Ascending aorta (tissue), 2 donors: ENCODE measurements at regions not wholly inside any gene's neighbourhood (a gene's known extent, or its start where the extent isn't known, plus 50 kb on each side); places are given as distances from the start of the nearest gene placed in this dataset.
"Not testable (repeated sequence)": the region's sequence is repeated elsewhere in the genome, so short reads cannot be mapped to it uniquely, and the experiment has no call there.

Experiments
- DNase-seq, 2 donors: peaks; one replicate each; pipeline ENCODE4 v3.0.0-alpha.2; 2019; ENCODE audit warnings: low spot score in 2 of 2
- H3K27ac ChIP-seq, 2 donors: fragments of 200-600 bp; sonication (generic); one replicate each; pipeline ENCODE4 v1.5.1; 2016 to 2017; ENCODE audit warnings: mild to moderate bottlenecking in 1 of 2
- H3K27me3 ChIP-seq: fragments of 200-600 bp; sonication (generic); one replicate; pipeline ENCODE4 v1.5.1; 2017
- H3K36me3 ChIP-seq, 2 donors: fragments of 200-600 bp; sonication (generic); one replicate each; pipeline ENCODE4 v1.5.1; 2016
- H3K4me1 ChIP-seq, 2 donors: fragments of 200-600 bp; sonication (generic); one replicate each; pipeline ENCODE4 v1.5.1; 2016 to 2017; ENCODE audit warnings: mild to moderate bottlenecking in 1 of 2
- H3K4me3 ChIP-seq, 2 donors: fragments of 200-600 bp; sonication (generic); one replicate each; pipeline ENCODE4 v1.5.1; 2016 to 2017; ENCODE audit warnings: mild to moderate bottlenecking in 1 of 2
- H3K9me3 ChIP-seq, 2 donors: fragments of 200-600 bp; sonication (generic); one replicate each; pipeline ENCODE4 v1.5.1; 2016
- intact Hi-C: fragments of 100-400 bp; cut with DNase I; formaldehyde crosslinking; loops from one replicate; pipeline ENCODE4 v1.15.1; 2023
- TF ChIP-seq, protein P1 (sequence below), 3 experiments: fragments of 200-600 bp in 2 of 3; fragments of 450-650 bp in 1 of 3; sonication (generic) in 2 of 3; IDR thresholded peaks; one replicate each; pipeline ENCODE4 v1.5.1; 2016 to 2019; ENCODE audit warnings: antibody characterized with exemption in 3 of 3, mild to moderate bottlenecking in 1 of 3, moderate library complexity in 1 of 3

DNA sequence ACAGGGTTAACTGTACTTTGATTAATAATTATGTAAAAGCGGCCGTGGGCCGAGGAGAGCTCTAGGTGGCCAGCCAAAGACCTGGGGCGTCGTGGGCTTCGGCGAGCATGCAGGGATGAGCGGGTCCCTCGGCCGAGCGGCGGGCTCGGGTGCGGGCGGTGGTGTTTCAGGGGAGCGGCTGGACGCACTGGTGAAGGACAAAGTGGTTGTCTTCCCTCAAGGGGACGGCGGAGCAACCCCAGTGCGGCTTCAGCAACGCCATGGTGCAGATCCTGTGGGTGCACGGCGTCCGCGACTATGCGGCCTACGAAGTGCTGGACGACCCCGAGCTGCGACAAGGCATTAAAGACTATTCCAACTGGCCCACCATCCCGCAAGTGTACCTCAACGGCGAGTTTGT, 103.0 kb upstream of the C1GALT1C1 start:
- intact Hi-C loops = no loop called here
- Histone ChIP-seq H3K27me3 (no peaks in the 10 kb centered on the region), H3K27ac (no peak overlapping the region), H3K36me3 (no peaks in the 10 kb centered on the region), H3K4me3 (no peak overlapping the region), H3K9me3 (no peaks in the 10 kb centered on the region), H3K4me1 (no peaks in the 10 kb centered on the region)
- TF ChIP-seq, protein P1, sequence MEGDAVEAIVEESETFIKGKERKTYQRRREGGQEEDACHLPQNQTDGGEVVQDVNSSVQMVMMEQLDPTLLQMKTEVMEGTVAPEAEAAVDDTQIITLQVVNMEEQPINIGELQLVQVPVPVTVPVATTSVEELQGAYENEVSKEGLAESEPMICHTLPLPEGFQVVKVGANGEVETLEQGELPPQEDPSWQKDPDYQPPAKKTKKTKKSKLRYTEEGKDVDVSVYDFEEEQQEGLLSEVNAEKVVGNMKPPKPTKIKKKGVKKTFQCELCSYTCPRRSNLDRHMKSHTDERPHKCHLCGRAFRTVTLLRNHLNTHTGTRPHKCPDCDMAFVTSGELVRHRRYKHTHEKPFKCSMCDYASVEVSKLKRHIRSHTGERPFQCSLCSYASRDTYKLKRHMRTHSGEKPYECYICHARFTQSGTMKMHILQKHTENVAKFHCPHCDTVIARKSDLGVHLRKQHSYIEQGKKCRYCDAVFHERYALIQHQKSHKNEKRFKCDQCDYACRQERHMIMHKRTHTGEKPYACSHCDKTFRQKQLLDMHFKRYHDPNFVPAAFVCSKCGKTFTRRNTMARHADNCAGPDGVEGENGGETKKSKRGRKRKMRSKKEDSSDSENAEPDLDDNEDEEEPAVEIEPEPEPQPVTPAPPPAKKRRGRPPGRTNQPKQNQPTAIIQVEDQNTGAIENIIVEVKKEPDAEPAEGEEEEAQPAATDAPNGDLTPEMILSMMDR (IDR thresholded peaks at IDR 0.05) = no peak
- DNase-seq = no peak

DNA sequence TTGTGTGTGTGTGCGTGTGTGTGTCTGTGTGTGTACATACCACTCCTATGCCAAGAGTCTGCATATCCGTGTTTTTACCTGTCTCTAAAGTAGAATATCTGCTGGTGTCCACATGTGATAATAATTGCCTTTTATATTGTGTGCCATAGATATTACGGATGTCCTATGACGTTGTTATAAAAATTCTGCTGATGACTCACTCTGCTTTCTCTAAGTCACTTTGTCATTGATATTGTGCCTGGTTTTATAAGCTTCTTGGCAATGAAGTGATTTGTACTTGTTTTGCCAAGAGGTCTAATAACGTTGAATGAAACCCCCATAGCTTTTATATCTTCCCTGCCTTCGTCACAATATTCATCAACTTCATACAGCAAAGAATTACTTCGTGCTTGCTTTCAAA, 102.6 kb upstream of the C1GALT1C1 start:
- H3K36me3 ChIP-seq = no peaks in the 10 kb centered on the region
- no peak overlapping the region for H3K4me3 ChIP-seq
- no peak for DNase-seq
- intact Hi-C loops = no loop called here
- no peaks in the 10 kb centered on the region for H3K4me1 ChIP-seq
- TF ChIP-seq, protein P1 (IDR thresholded peaks at IDR 0.05) = no peak
- no peaks in the 10 kb centered on the region for H3K9me3 ChIP-seq
- H3K27me3 ChIP-seq = no peaks in the 10 kb centered on the region
- no peak overlapping the region for H3K27ac ChIP-seq

DNA sequence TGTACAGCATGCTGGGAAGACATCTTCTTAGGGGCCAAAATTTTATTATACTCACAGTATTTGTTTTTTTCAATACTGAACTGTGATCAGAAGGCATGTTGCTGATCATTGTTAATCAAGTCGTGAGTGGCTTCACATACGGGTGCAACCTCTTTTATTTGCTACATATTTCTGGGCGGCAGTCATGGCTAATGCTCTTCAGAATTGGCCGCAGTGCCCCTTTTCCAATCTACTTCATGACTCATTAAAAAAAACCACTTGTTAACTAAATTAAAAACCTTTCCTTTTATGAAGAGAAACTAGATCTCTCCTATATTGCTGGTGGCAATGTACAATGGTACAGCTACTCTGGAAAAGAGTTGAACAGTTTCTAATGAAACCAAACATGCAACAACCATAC, 101.5 kb upstream of the C1GALT1C1 start:
- intact Hi-C loops = no loop called here
- no peak overlapping the region for H3K27ac ChIP-seq

DNA sequence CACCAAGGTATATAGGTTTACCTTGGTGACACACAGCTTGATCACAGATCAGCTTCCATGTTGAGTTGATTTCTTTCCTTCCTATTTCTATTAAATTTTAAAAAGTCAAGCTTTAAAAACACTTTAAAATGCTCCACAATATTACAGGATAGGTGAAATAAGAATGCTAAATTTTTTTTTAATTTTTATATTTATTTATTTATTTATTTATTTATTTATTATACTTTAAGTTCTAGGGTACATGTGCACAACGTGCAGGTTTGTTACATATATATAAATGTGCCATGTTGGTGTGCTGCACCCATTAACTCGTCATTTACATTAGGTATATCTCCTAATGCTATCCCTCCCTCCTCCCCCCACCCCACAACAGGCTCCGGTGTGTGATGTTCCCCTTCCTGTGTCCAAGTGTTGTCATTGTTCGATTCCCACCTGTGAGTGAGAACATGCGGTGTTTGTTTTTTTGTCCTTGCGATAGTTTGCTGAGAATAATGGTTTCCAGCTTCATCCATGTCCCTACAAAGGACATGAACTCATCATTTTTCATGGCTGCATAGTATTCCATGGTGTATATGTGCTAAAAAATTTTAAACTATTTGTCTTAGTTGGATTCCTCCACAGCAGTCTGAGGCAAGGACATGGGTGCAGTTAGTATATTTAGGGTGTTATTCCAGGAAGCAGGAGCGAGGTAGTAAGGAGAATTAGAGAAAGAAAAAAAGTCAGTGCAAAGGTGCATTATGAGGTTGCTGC, 99.8 kb upstream of the C1GALT1C1 start:
- H3K9me3 ChIP-seq, H3K27ac ChIP-seq, H3K27me3 ChIP-seq, H3K4me3 ChIP-seq, DNase-seq, intact Hi-C loops, H3K36me3 ChIP-seq, H3K4me1 ChIP-seq: not testable (repeated sequence)

More for the DNA sequence above, 101.5 kb upstream of the C1GALT1C1 start:
- Histone ChIP-seq H3K4me1 (no peaks in the 10 kb centered on the region), H3K4me3 (no peak overlapping the region), H3K9me3 (no peaks in the 10 kb centered on the region), H3K36me3 (no peaks in the 10 kb centered on the region), H3K27me3 (no peaks in the 10 kb centered on the region)
- TF ChIP-seq, protein P1 (IDR thresholded peaks at IDR 0.05) = no peak
- no peak for DNase-seq

DNA sequence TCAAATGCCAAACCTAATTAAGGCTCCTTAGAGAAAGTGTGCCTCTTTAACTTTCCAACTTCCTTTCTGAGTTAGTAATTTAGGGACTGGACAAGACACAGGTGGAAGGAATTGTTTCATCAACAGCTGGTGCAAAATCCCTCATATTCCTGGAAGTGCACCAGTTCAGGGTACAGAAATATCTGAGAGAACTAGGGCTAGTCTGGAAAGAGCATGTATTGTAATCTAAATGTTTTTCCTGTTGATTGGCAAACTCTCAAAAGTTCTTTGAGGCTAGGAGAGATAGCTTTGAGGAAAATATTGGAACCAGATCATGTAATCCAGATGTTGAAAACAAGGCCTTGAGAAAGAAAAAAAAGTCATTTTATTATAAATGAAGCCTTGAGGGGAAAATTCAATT, 98.1 kb upstream of the C1GALT1C1 start:
- TF ChIP-seq, protein P1 (IDR thresholded peaks at IDR 0.05) = no peak
- no peaks in the 10 kb centered on the region for H3K9me3 ChIP-seq
- DNase-seq = no peak

DNA sequence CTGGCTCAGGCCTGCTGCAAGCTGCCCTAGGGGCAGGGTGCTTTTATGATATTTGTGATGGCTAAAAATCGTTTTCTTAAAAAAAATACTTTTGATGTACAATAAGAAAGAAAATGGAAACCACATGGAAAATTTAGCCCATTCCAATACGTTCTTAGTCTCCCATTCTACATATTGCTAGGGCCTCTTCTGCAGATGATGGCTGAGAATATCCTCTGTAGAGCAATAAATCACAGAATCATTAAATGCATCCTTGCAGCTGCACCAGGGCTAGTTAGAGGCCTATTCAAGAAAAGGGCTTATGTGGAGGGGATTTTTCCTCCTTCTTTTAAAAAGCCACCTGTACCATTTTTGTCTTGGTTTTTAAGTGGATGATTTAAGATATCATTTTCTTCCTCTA, 97.6 kb upstream of the C1GALT1C1 start:
- Histone ChIP-seq H3K27me3 (no peaks in the 10 kb centered on the region), H3K4me1 (no peaks in the 10 kb centered on the region), H3K36me3 (no peaks in the 10 kb centered on the region), H3K27ac (no peak overlapping the region), H3K9me3 (no peaks in the 10 kb centered on the region), H3K4me3 (no peak overlapping the region)
- intact Hi-C loops = no loop called here
- DNase-seq = no peak
- TF ChIP-seq, protein P1 (IDR thresholded peaks at IDR 0.05) = no peak

More for the DNA sequence above, 98.1 kb upstream of the C1GALT1C1 start:
- no peaks in the 10 kb centered on the region for H3K36me3 ChIP-seq
- intact Hi-C loops = no loop called here
- H3K4me1 ChIP-seq = no peaks in the 10 kb centered on the region
- no peak overlapping the region for H3K27ac ChIP-seq
- no peak overlapping the region for H3K4me3 ChIP-seq
- no peaks in the 10 kb centered on the region for H3K27me3 ChIP-seq
